B cell (primary cell): ENCODE measurements at regions not wholly inside any gene's neighbourhood (a gene's known extent, or its start where the extent isn't known, plus 50 kb on each side); places are given as distances from the start of the nearest gene placed in this dataset.

ENCODE experiments used
- ATAC-seq: fragments of 200-7000 bp; cut with Tn5 transposase; one replicate; pipeline ENCODE4 v1.10.0; 2021; ENCODE audit warnings: low read depth, mild to moderate bottlenecking, moderate number of reproducible peaks, moderate library complexity
- CTCF ChIA-PET: fragments of 350-600 bp; sonication (Branson Sonifier 250); formaldehyde crosslinking; loops from one replicate; lab custom pipeline; 2021; ENCODE audit warnings: antibody characterized with exemption, inconsistent platforms; lab: Charles Lee
- POLR2A ChIA-PET: fragments of 350-600 bp; sonication (Branson Sonifier 250); formaldehyde crosslinking; loops from one replicate; lab custom pipeline; 2021; ENCODE audit warnings: antibody characterized with exemption; lab: Charles Lee
- DNase-seq: peaks from one replicate; pipeline ENCODE4 v3.0.0; 2013
- H2AFZ ChIP-seq: 2 replicates; pipeline ENCODE4 v1.6.1; 2012; ENCODE audit warnings: mild to moderate bottlenecking, low read depth, low read length; ENCODE audit not compliant: insufficient read depth, poor library complexity, severe bottlenecking
- H3K27ac ChIP-seq, 2 donors: 1 replicate in 1 of 2; 2 replicates in 1 of 2; pipeline ENCODE4 v1.5.1; 2012 to 2013; ENCODE audit warnings: low read length in 2 of 2, mild to moderate bottlenecking in 2 of 2, moderate library complexity in 1 of 2
- H3K27me3 ChIP-seq, 4 experiments: fragments of 200-600 bp in 1 of 4; sonication (generic) in 1 of 4; replicated peaks in 1 of 4; 1 replicate in 2 of 4; 2 replicates in 2 of 4; pipeline versions ENCODE4 v1.6.1 to v1.7.0; 2013 to 2016; ENCODE audit warnings: low read length in 3 of 4, mild to moderate bottlenecking in 2 of 4, mixed read lengths in 1 of 4, moderate library complexity in 1 of 4; ENCODE audit not compliant: insufficient read depth in 4 of 4, control insufficient read depth in 3 of 4; ENCODE audit errors: control extremely low read depth in 1 of 4
- H3K36me3 ChIP-seq, 2 experiments: replicated peaks in 1 of 2; 1 replicate in 1 of 2; 2 replicates in 1 of 2; pipeline versions ENCODE4 v1.6.1 to v1.7.1; 2013; ENCODE audit warnings: low read length in 1 of 2; ENCODE audit not compliant: insufficient read depth in 2 of 2, control insufficient read depth in 1 of 2; ENCODE audit errors: control extremely low read depth in 1 of 2, extremely low read depth in 1 of 2
- H3K4me1 ChIP-seq, 2 donors: fragments of 200-600 bp in 1 of 2; sonication (generic) in 1 of 2; 1 replicate in 1 of 2; 2 replicates in 1 of 2; pipeline versions ENCODE4 v1.5.1 to v1.6.1; 2013 to 2017; ENCODE audit warnings: low read length in 2 of 2; ENCODE audit not compliant: control insufficient read depth in 2 of 2, insufficient read depth in 2 of 2
- H3K4me2 ChIP-seq: replicated peaks from 2 replicates; pipeline ENCODE3; 2012; ENCODE audit warnings: mild to moderate bottlenecking, low read depth, low read length; ENCODE audit not compliant: poor library complexity, severe bottlenecking
- H3K4me3 ChIP-seq, 5 experiments: fragments of 200-600 bp in 1 of 5; sonication (generic) in 1 of 5; 1 replicate in 3 of 5; 2 replicates in 2 of 5; pipeline versions ENCODE4 v1.5.1 to v1.7.0; 2011 to 2016; ENCODE audit warnings: low read length in 4 of 5, mild to moderate bottlenecking in 4 of 5, low read depth in 2 of 5, control low read depth in 1 of 5, moderate library complexity in 1 of 5; ENCODE audit not compliant: insufficient read depth in 1 of 5; ENCODE audit errors: control extremely low read depth in 1 of 5, extremely low read depth in 1 of 5
- H3K79me2 ChIP-seq: fragments of 200-600 bp; sonication (generic); one replicate; pipeline ENCODE4 v1.6.0; 2016; ENCODE audit warnings: low read length; ENCODE audit not compliant: control insufficient read depth, insufficient read depth
- H3K9ac ChIP-seq: fragments of 200-600 bp; sonication (generic); 2 replicates; pipeline ENCODE4 v1.6.1; 2017; ENCODE audit warnings: mild to moderate bottlenecking, low read length, moderate library complexity
- H3K9me3 ChIP-seq, 3 donors: one replicate each; pipeline versions ENCODE4 v1.6.1 to v1.7.1; 2013; ENCODE audit warnings: low read length in 2 of 3; ENCODE audit not compliant: control insufficient read depth in 2 of 3, insufficient read depth in 1 of 3; ENCODE audit errors: control extremely low read depth in 1 of 3
- H4K20me1 ChIP-seq: 2 replicates; pipeline ENCODE4 v1.6.0; 2012; ENCODE audit warnings: mild to moderate bottlenecking, low read length; ENCODE audit not compliant: insufficient read depth, control insufficient read depth, poor library complexity, severe bottlenecking
- H3K27ac Mint-ChIP-seq: one replicate; pipeline ENCODE4 v1.8.0; 2021; ENCODE audit warnings: mixed read lengths
- H3K27me3 Mint-ChIP-seq: one replicate; pipeline ENCODE4 v1.8.0; 2021; ENCODE audit warnings: mixed read lengths
- H3K4me1 Mint-ChIP-seq: one replicate; pipeline ENCODE4 v1.8.0; 2021; ENCODE audit warnings: mixed read lengths
- H3K4me3 Mint-ChIP-seq: one replicate; pipeline ENCODE4 v1.8.0; 2021; ENCODE audit warnings: mixed read lengths
- H3K9me3 Mint-ChIP-seq: one replicate; pipeline ENCODE4 v1.8.0; 2022; ENCODE audit warnings: mixed read lengths; ENCODE audit not compliant: insufficient read depth
- EZH2 ChIP-seq: IDR thresholded peaks from 2 replicates; pipeline ENCODE4 v1.6.1; 2012; ENCODE audit warnings: borderline replicate concordance, low read depth, mild to moderate bottlenecking, moderate library complexity, low read length; ENCODE audit not compliant: insufficient read depth, poor library complexity, severe bottlenecking
- WGBS: methylation state at CpG from one replicate; pipeline ENCODE4 v1.1.5; 2013; ENCODE audit warnings: missing lambda C conversion rate; ENCODE audit not compliant: insufficient coverage; 5-methylcytosine and 5-hydroxymethylcytosine counted together
- intact Hi-C: fragments of 100-400 bp; cut with micrococcal nuclease; formaldehyde crosslinking; loops from one replicate; pipeline ENCODE4 v1.10.0; 2022
- TF ChIP-seq, protein P1 (sequence below): fragments of 200-600 bp; IDR thresholded peaks from one replicate; pipeline ENCODE4 v1.8.0; 2022; ENCODE audit warnings: antibody characterized with exemption, mild to moderate bottlenecking

DNA sequence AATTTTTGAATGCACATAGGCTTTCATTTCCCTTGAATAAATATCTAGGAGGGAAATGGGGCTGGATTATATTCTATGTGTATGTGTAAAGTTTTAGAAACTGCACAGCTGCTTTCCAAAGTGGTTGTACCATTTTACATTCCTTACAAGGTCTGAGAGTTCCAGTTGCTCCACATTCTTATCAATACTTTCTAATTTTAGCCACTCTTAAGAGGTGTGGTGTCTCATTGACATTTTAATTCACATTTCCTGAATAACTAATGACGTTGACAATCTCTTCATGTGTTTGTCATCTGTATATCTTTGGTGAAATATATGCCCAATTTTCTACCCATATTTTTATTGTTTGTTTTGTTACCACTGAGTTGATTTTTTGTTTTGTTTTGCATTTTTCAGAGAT lies 74.6 kb upstream of the VASH1 start:
- H3K4me1 ChIP-seq = no peaks in the 10 kb centered on the region
- H3K27ac ChIP-seq = no peak overlapping the region
- H3K9me3 ChIP-seq = peaks cover 8 to 25% (median 13%) of the 10 kb centered on the region in 3 donors
- H3K4me2 ChIP-seq = no peak overlapping the region
- H3K9me3 Mint-ChIP-seq = no peaks in the 10 kb centered on the region
- DNase-seq (no peak), ATAC-seq (no peak)
- no peak overlapping the region for H3K9ac ChIP-seq
- no peak overlapping the region for H3K27ac Mint-ChIP-seq
- no peaks in the 10 kb centered on the region for H3K4me1 Mint-ChIP-seq
- ChIA-PET POLR2A (no interaction called here), CTCF (no interaction called here)
- peaks cover 0 to 15% (median 4%) of the 10 kb centered on the region in 4 experiments for H3K27me3 ChIP-seq
- intact Hi-C loops = no loop called here
- no peaks in the 10 kb centered on the region for H3K79me2 ChIP-seq
- WGBS = no CpG with 5 or more reads among the region's 1 CpG
- no peaks in the 10 kb centered on the region for H4K20me1 ChIP-seq
- no peak overlapping the region for H3K4me3 ChIP-seq
- TF ChIP-seq, protein P1, sequence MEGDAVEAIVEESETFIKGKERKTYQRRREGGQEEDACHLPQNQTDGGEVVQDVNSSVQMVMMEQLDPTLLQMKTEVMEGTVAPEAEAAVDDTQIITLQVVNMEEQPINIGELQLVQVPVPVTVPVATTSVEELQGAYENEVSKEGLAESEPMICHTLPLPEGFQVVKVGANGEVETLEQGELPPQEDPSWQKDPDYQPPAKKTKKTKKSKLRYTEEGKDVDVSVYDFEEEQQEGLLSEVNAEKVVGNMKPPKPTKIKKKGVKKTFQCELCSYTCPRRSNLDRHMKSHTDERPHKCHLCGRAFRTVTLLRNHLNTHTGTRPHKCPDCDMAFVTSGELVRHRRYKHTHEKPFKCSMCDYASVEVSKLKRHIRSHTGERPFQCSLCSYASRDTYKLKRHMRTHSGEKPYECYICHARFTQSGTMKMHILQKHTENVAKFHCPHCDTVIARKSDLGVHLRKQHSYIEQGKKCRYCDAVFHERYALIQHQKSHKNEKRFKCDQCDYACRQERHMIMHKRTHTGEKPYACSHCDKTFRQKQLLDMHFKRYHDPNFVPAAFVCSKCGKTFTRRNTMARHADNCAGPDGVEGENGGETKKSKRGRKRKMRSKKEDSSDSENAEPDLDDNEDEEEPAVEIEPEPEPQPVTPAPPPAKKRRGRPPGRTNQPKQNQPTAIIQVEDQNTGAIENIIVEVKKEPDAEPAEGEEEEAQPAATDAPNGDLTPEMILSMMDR = no peak
- no peak for TF ChIP-seq EZH2
- H2AFZ ChIP-seq = no peak overlapping the region
- no peaks in the 10 kb centered on the region for H3K36me3 ChIP-seq
- peaks cover 17% of the 10 kb centered on the region for H3K27me3 Mint-ChIP-seq
- no peak overlapping the region for H3K4me3 Mint-ChIP-seq

- TF ChIP-seq, protein P1 = no peak
- TF ChIP-seq EZH2 = no peak
- H3K4me3 Mint-ChIP-seq = no peak overlapping the region
- Histone ChIP-seq H3K4me1 (no peaks in the 10 kb centered on the region), H4K20me1 (no peaks in the 10 kb centered on the region), H3K79me2 (no peaks in the 10 kb centered on the region), H2AFZ (no peak overlapping the region), H3K27ac (no peak overlapping the region), H3K27me3 (peaks cover 0 to 15% (median 4%) of the 10 kb centered on the region in 4 experiments), H3K36me3 (no peaks in the 10 kb centered on the region), H3K4me2 (no peak overlapping the region), H3K9me3 (peaks cover 4 to 18% (median 8%) of the 10 kb centered on the region in 3 donors), H3K4me3 (no peak overlapping the region), H3K9ac (no peak overlapping the region)
- POLR2A ChIA-PET = no interaction called here
- H3K9me3 Mint-ChIP-seq = no peaks in the 10 kb centered on the region
- intact Hi-C loops = no loop called here
- DNase-seq (no peak), ATAC-seq (no peak)
- 95% methylated on average over 6 of the region's 7 CpGs for WGBS
- peaks cover 20% of the 10 kb centered on the region for H3K27me3 Mint-ChIP-seq
- no peak overlapping the region for H3K27ac Mint-ChIP-seq
- no peaks in the 10 kb centered on the region for H3K4me1 Mint-ChIP-seq
- CTCF ChIA-PET = interaction anchor here (1.0 kb wide), 1 partner anchor 22 kb away, joined by 4 read pairs; no protein-coding TSS in a partner anchor
Measured at GRCh38 chr14:76687611-76688382, 73.5 kb upstream of the VASH1 start.
